AG04450 (cell line): ENCODE measurements at regions not wholly inside any gene's neighbourhood (a gene's known extent, or its start where the extent isn't known, plus 50 kb on each side); places are given as distances from the start of the nearest gene placed in this dataset.

Source experiments
- CTCF ChIA-PET: fragments of 300-600, 350-600 bp; formaldehyde crosslinking; extraction: SDS; loops from one replicate; lab custom pipeline; 2022; ENCODE audit warnings: antibody characterized with exemption, inconsistent platforms; lab: Charles Lee
- POLR2A ChIA-PET: fragments of 350-600 bp; formaldehyde crosslinking; extraction: SDS; loops from one replicate; lab custom pipeline; 2021; ENCODE audit warnings: antibody characterized with exemption, inconsistent platforms; lab: Yijun Ruan, JAX
- DNase-seq: peaks from one replicate; pipeline ENCODE4 v3.0.0-alpha.2; 2011; ENCODE audit warnings: low read depth, low spot score
- H3K27ac ChIP-seq: one replicate; pipeline ENCODE4 v1.5.1; 2012; ENCODE audit warnings: low read depth, low read length, control low read depth
- H3K27me3 ChIP-seq: one replicate; pipeline ENCODE4 v1.6.0; 2012; ENCODE audit warnings: low read length; ENCODE audit not compliant: control insufficient read depth, insufficient read depth
- H3K4me3 ChIP-seq: 2 replicates; pipeline ENCODE4 v1.5.1; 2011; ENCODE audit warnings: mild to moderate bottlenecking, low read depth, low read length, control low read depth
- H3K9me3 ChIP-seq: 2 replicates; pipeline ENCODE4 v1.5.1; 2012; ENCODE audit warnings: low read length; ENCODE audit not compliant: control insufficient read depth, insufficient read depth
- CTCF ChIP-seq: IDR thresholded peaks from 2 replicates; pipeline ENCODE4 v1.5.1; 2011; ENCODE audit warnings: low read depth, low read length, control low read depth, inconsistent platforms

GRCh38 chr1:80675454-80675853 lies 1125.3 kb upstream of the ADGRL2 start:
- Histone ChIP-seq H3K27me3 (no peaks in the 10 kb centered on the region), H3K9me3 (no peaks in the 10 kb centered on the region), H3K27ac (no peak overlapping the region), H3K4me3 (no peak overlapping the region)
- ChIA-PET POLR2A (no interaction called here), CTCF (no interaction called here)
- no peak for DNase-seq
- no peak for TF ChIP-seq CTCF

DNA sequence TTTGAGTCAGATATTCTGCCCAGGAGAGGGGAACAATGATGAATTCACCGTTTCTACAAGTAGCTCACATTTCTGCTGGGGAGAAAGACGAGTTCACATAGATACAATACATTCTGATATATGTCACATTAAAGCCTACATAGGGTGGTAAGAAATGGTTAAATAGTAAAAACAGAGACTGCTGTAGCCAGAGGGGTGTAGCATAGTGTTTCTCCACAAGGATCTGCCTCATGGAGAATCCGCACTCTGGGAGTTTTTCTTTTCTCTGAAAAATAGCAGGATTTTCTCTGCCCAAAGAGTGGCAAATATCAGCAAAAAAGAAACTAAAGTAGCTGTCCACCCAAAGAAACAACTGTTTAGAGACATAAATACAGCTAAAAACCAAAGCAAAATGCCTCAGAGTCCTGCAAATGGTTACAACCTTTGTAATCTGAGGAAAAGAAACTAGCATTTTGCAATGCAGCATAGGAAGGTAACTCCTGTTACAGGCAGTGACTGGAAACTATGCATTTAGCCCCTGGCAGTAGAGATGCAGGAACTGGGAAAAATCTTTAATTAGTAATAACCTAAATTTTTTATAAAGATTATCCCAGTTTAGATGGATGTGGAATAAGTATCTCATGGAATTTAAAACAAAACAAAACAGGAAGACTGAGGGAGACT lies 1126.7 kb upstream of the ADGRL2 start:
- ChIA-PET POLR2A (no interaction called here), CTCF (interaction anchor here (0.5 kb wide), 1 partner anchor 1424 kb away, joined by 3 read pairs; no protein-coding TSS in a partner anchor)
- H3K27me3 ChIP-seq, result no peaks in the 10 kb centered on the region
- DNase-seq, result no peak
- TF ChIP-seq CTCF, result no peak
- H3K9me3 ChIP-seq, result no peaks in the 10 kb centered on the region
- no peak overlapping the region for H3K27ac ChIP-seq
- no peak overlapping the region for H3K4me3 ChIP-seq

DNA sequence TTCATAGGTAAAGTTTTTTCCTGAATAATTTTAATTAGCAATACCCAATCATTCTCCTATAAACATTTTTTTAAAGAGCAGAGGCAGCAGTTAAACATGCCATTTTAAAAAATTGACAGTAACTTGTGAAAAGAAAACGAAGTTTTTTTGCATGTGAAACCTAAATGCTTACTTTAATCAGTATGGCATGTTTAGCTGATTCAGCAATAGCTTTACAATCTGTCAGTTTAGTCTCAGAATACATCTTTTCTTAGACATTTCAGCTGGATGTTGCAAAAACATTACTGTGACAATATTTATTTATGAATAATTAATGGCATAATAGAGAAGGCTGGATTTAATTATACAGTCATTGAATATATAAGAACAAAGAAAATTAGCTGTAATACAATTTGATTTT lies 1132.4 kb upstream of the ADGRL2 start:
- CTCF ChIA-PET, result no interaction called here

DNA sequence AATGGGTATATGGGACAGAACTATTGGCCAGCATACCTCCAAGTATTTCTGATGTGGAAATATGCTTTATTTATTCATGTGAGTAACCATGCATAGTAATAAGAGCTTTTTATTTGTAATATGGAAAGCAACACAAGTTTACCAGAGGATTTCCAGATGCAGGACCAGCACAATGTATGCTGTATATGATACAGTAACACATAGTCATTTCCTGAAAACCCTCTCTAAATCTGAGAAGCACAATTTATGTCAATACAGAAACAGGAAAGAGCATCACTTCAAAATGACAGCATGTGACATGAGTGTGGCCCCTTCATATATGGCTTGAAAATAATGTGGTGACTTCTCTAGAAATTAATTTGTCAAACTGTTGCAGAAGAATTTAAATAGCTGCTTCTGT lies 1134.7 kb upstream of the ADGRL2 start:
- no peak for DNase-seq
- CTCF ChIA-PET, result no interaction called here
- no peaks in the 10 kb centered on the region for H3K27me3 ChIP-seq
- H3K4me3 ChIP-seq, result no peak overlapping the region
- POLR2A ChIA-PET, result no interaction called here
- H3K27ac ChIP-seq, result no peak overlapping the region
- no peak for TF ChIP-seq CTCF
- H3K9me3 ChIP-seq, result no peaks in the 10 kb centered on the region

More for the DNA sequence above, 1132.4 kb upstream of the ADGRL2 start:
- H3K27ac ChIP-seq, result no peak overlapping the region
- DNase-seq, result no peak
- H3K27me3 ChIP-seq, result no peaks in the 10 kb centered on the region
- TF ChIP-seq CTCF, result no peak
- no peaks in the 10 kb centered on the region for H3K9me3 ChIP-seq
- no peak overlapping the region for H3K4me3 ChIP-seq
- POLR2A ChIA-PET, result no interaction called here

- TF ChIP-seq CTCF, result no peak
- DNase-seq, result no peak
- CTCF ChIA-PET, result no interaction called here
- Histone ChIP-seq H3K27ac (no peak overlapping the region), H3K4me3 (no peak overlapping the region), H3K27me3 (no peaks in the 10 kb centered on the region), H3K9me3 (no peaks in the 10 kb centered on the region)
- POLR2A ChIA-PET, result no interaction called here
Measured at GRCh38 chr1:80659161-80659560, 1141.6 kb upstream of the ADGRL2 start.
